ENCODE measurements at regions not wholly inside any gene's neighbourhood (a gene's known extent, or its start where the extent isn't known, plus 50 kb on each side); places are given as distances from the start of the nearest gene placed in this dataset.

GRCh38 chr16:55192734-55193133 is 131.3 kb upstream of the IRX6 start:
- Histone ChIP-seq H3K4me1 (ENCODE audit: insufficient read depth, low read length) (no peaks in the 10 kb centered on the region), H2AFZ (ENCODE audit: low read depth, low read length) (no peak overlapping the region), H3K4me3 (ENCODE audit: low read length) (no peak overlapping the region), H3K36me3 (ENCODE audit: insufficient read depth, low read length) (no peaks in the 10 kb centered on the region), H3K9me3 (ENCODE audit: low read length) (peaks cover 2% of the 10 kb centered on the region), H3K27me3 (ENCODE audit: insufficient read depth, low read length) (no peaks in the 10 kb centered on the region)

GRCh38 chr16:55203570-55203969 is 120.4 kb upstream of the IRX6 start:
- no peaks in the 10 kb centered on the region for H3K9me3 ChIP-seq (ENCODE audit: low read length)
- no peak overlapping the region for H2AFZ ChIP-seq (ENCODE audit: low read depth, low read length)
- H3K36me3 ChIP-seq (ENCODE audit: insufficient read depth, low read length): no peaks in the 10 kb centered on the region
- peaks cover 3% of the 10 kb centered on the region for H3K27me3 ChIP-seq (ENCODE audit: insufficient read depth, low read length)
- H3K4me3 ChIP-seq (ENCODE audit: low read length): no peak overlapping the region
- no peaks in the 10 kb centered on the region for H3K4me1 ChIP-seq (ENCODE audit: insufficient read depth, low read length)

GRCh38 chr16:55204069-55204468 is 119.9 kb upstream of the IRX6 start:
- Histone ChIP-seq H3K4me1 (ENCODE audit: insufficient read depth, low read length) (no peaks in the 10 kb centered on the region), H3K36me3 (ENCODE audit: insufficient read depth, low read length) (no peaks in the 10 kb centered on the region), H3K4me3 (ENCODE audit: low read length) (no peak overlapping the region), H3K9me3 (ENCODE audit: low read length) (no peaks in the 10 kb centered on the region), H3K27me3 (ENCODE audit: insufficient read depth, low read length) (peaks cover 3% of the 10 kb centered on the region), H2AFZ (ENCODE audit: low read depth, low read length) (no peak overlapping the region)

- H3K4me3 ChIP-seq (ENCODE audit: low read length): no peak overlapping the region
- H3K27me3 ChIP-seq (ENCODE audit: insufficient read depth, low read length): peaks cover 3% of the 10 kb centered on the region
- no peak overlapping the region for H2AFZ ChIP-seq (ENCODE audit: low read depth, low read length)
- H3K36me3 ChIP-seq (ENCODE audit: insufficient read depth, low read length): no peaks in the 10 kb centered on the region
- no peaks in the 10 kb centered on the region for H3K4me1 ChIP-seq (ENCODE audit: insufficient read depth, low read length)
- H3K9me3 ChIP-seq (ENCODE audit: low read length): no peaks in the 10 kb centered on the region
These were observed 119.1 kb upstream of the IRX6 start for GRCh38 chr16:55204923-55205322.

- H3K36me3 ChIP-seq (ENCODE audit: insufficient read depth, low read length): no peaks in the 10 kb centered on the region
- no peaks in the 10 kb centered on the region for H3K9me3 ChIP-seq (ENCODE audit: low read length)
- peaks cover 3% of the 10 kb centered on the region for H3K27me3 ChIP-seq (ENCODE audit: insufficient read depth, low read length)
- H2AFZ ChIP-seq (ENCODE audit: low read depth, low read length): no peak overlapping the region
- H3K4me1 ChIP-seq (ENCODE audit: insufficient read depth, low read length): no peaks in the 10 kb centered on the region
- no peak overlapping the region for H3K4me3 ChIP-seq (ENCODE audit: low read length)
These were observed 116.1 kb upstream of the IRX6 start for GRCh38 chr16:55207693-55208428.

GRCh38 chr16:55209626-55210025 is 114.4 kb upstream of the IRX6 start:
- no peak overlapping the region for H3K4me3 ChIP-seq (ENCODE audit: low read length)
- no peaks in the 10 kb centered on the region for H3K4me1 ChIP-seq (ENCODE audit: insufficient read depth, low read length)
- H3K36me3 ChIP-seq (ENCODE audit: insufficient read depth, low read length): no peaks in the 10 kb centered on the region
- H3K27me3 ChIP-seq (ENCODE audit: insufficient read depth, low read length): peaks cover 4% of the 10 kb centered on the region
- H2AFZ ChIP-seq (ENCODE audit: low read depth, low read length): no peak overlapping the region
- no peaks in the 10 kb centered on the region for H3K9me3 ChIP-seq (ENCODE audit: low read length)

- Histone ChIP-seq H3K4me1 (ENCODE audit: insufficient read depth, low read length) (no peaks in the 10 kb centered on the region), H3K4me3 (ENCODE audit: low read length) (no peak overlapping the region), H3K36me3 (ENCODE audit: insufficient read depth, low read length) (no peaks in the 10 kb centered on the region), H3K9me3 (ENCODE audit: low read length) (no peaks in the 10 kb centered on the region), H3K27me3 (ENCODE audit: insufficient read depth, low read length) (peaks cover 3% of the 10 kb centered on the region), H2AFZ (ENCODE audit: low read depth, low read length) (no peak overlapping the region)
These were observed 111.2 kb upstream of the IRX6 start for GRCh38 chr16:55212791-55213190.

- no peak overlapping the region for H2AFZ ChIP-seq (ENCODE audit: low read depth, low read length)
- peaks cover 2% of the 10 kb centered on the region for H3K27me3 ChIP-seq (ENCODE audit: insufficient read depth, low read length)
These were observed 109.6 kb upstream of the IRX6 start for GRCh38 chr16:55214412-55214811.

GRCh38 chr16:55214974-55215494 is 109.0 kb upstream of the IRX6 start:
- Histone ChIP-seq H3K9me3 (ENCODE audit: low read length) (no peaks in the 10 kb centered on the region), H3K36me3 (ENCODE audit: insufficient read depth, low read length) (no peaks in the 10 kb centered on the region), H3K4me1 (ENCODE audit: insufficient read depth, low read length) (no peaks in the 10 kb centered on the region), H3K4me3 (ENCODE audit: low read length) (no peak overlapping the region), H2AFZ (ENCODE audit: low read depth, low read length) (no peak overlapping the region), H3K27me3 (ENCODE audit: insufficient read depth, low read length) (peaks cover 2% of the 10 kb centered on the region)

More at GRCh38 chr16:55214412-55214811, 109.6 kb upstream of the IRX6 start:
- H3K4me1 ChIP-seq (ENCODE audit: insufficient read depth, low read length): no peaks in the 10 kb centered on the region
- no peaks in the 10 kb centered on the region for H3K36me3 ChIP-seq (ENCODE audit: insufficient read depth, low read length)
- no peak overlapping the region for H3K4me3 ChIP-seq (ENCODE audit: low read length)
- no peaks in the 10 kb centered on the region for H3K9me3 ChIP-seq (ENCODE audit: low read length)

- Histone ChIP-seq H3K4me3 (ENCODE audit: low read length) (no peak overlapping the region), H3K9me3 (ENCODE audit: low read length) (no peaks in the 10 kb centered on the region), H3K4me1 (ENCODE audit: insufficient read depth, low read length) (no peaks in the 10 kb centered on the region), H3K36me3 (ENCODE audit: insufficient read depth, low read length) (no peaks in the 10 kb centered on the region), H3K27me3 (ENCODE audit: insufficient read depth, low read length) (peaks cover 4% of the 10 kb centered on the region), H2AFZ (ENCODE audit: low read depth, low read length) (no peak overlapping the region)
These were observed 106.6 kb upstream of the IRX6 start for GRCh38 chr16:55217392-55217791.

GRCh38 chr16:55221836-55222235 is 102.2 kb upstream of the IRX6 start:
- H2AFZ ChIP-seq (ENCODE audit: low read depth, low read length): no peak overlapping the region
- H3K9me3 ChIP-seq (ENCODE audit: low read length): no peaks in the 10 kb centered on the region
- no peak overlapping the region for H3K4me3 ChIP-seq (ENCODE audit: low read length)
- no peaks in the 10 kb centered on the region for H3K36me3 ChIP-seq (ENCODE audit: insufficient read depth, low read length)
- peaks cover 2% of the 10 kb centered on the region for H3K27me3 ChIP-seq (ENCODE audit: insufficient read depth, low read length)
- no peaks in the 10 kb centered on the region for H3K4me1 ChIP-seq (ENCODE audit: insufficient read depth, low read length)

- H3K27me3 ChIP-seq (ENCODE audit: insufficient read depth, low read length): peaks cover 2% of the 10 kb centered on the region
- H3K36me3 ChIP-seq (ENCODE audit: insufficient read depth, low read length): no peaks in the 10 kb centered on the region
- H3K9me3 ChIP-seq (ENCODE audit: low read length): no peaks in the 10 kb centered on the region
- H3K4me1 ChIP-seq (ENCODE audit: insufficient read depth, low read length): no peaks in the 10 kb centered on the region
- H2AFZ ChIP-seq (ENCODE audit: low read depth, low read length): no peak overlapping the region
- no peak overlapping the region for H3K4me3 ChIP-seq (ENCODE audit: low read length)
These were observed 101.5 kb upstream of the IRX6 start for GRCh38 chr16:55222486-55222885.

- H2AFZ ChIP-seq (ENCODE audit: low read depth, low read length): no peak overlapping the region
- H3K36me3 ChIP-seq (ENCODE audit: insufficient read depth, low read length): no peaks in the 10 kb centered on the region
- H3K9me3 ChIP-seq (ENCODE audit: low read length): peaks cover 3% of the 10 kb centered on the region
- H3K4me1 ChIP-seq (ENCODE audit: insufficient read depth, low read length): no peaks in the 10 kb centered on the region
- H3K4me3 ChIP-seq (ENCODE audit: low read length): no peak overlapping the region
- no peaks in the 10 kb centered on the region for H3K27me3 ChIP-seq (ENCODE audit: insufficient read depth, low read length)
These were observed 97.9 kb upstream of the IRX6 start for GRCh38 chr16:55225972-55226542.
